Superior temporal gyrus (tissue), 1 donor: ENCODE measurements at regions not wholly inside any gene's neighbourhood (a gene's known extent, or its start where the extent isn't known, plus 50 kb on each side); places are given as distances from the start of the nearest gene placed in this dataset.
"Not testable (repeated sequence)": the region's sequence is repeated elsewhere in the genome, so short reads cannot be mapped to it uniquely, and the experiment has no call there.

Experiments used
- DNase-seq: peaks from one replicate; pipeline ENCODE4 v3.0.0-alpha.2; 2016; ENCODE audit errors: extremely low spot score

DNA sequence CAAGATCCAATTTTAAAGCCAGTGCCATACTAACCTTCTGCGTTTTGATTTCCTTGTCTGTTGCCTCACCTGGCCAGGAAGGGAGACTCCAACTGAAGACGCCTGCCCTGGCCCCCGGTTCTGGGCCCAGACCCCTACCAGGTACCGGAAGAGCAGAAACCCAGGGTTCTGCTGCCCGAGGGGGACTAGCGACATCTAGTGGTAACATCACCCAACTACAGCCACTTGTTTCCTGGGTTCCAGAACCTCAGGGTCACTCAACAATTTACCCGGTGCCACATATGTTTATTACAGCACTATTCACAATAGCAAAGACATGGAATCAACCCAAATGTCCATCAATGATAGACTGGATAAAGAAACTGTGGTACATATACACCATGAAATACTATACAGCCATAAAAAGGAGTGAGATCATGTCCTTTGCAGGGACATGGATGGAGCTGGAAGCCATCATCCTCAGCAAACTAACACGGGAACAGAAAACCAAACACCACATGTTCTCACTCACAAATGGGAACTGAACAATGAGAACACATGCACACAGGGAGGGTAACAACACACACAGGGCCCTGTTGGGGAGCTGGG lies 268.7 kb upstream of the IRX4 start:
- not testable (repeated sequence) for DNase-seq

DNA sequence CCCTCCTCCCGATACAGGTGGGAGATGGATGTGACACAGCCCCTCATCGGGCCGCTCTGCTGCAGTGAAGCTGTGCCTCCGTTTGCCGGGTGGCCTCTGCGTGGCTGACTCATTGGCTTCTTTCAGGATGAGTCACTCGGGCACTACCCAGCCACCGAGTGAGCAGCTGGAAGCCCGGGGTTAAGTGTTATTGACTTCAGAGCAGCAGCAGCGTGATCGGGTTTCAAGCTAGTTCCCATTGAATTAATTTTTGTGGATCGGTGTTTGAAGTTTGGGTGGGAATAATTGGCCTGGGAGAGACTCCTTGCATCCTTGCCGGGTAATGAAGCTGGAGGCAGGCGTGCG lies 266.4 kb upstream of the IRX4 start:
- no peak for DNase-seq

DNA sequence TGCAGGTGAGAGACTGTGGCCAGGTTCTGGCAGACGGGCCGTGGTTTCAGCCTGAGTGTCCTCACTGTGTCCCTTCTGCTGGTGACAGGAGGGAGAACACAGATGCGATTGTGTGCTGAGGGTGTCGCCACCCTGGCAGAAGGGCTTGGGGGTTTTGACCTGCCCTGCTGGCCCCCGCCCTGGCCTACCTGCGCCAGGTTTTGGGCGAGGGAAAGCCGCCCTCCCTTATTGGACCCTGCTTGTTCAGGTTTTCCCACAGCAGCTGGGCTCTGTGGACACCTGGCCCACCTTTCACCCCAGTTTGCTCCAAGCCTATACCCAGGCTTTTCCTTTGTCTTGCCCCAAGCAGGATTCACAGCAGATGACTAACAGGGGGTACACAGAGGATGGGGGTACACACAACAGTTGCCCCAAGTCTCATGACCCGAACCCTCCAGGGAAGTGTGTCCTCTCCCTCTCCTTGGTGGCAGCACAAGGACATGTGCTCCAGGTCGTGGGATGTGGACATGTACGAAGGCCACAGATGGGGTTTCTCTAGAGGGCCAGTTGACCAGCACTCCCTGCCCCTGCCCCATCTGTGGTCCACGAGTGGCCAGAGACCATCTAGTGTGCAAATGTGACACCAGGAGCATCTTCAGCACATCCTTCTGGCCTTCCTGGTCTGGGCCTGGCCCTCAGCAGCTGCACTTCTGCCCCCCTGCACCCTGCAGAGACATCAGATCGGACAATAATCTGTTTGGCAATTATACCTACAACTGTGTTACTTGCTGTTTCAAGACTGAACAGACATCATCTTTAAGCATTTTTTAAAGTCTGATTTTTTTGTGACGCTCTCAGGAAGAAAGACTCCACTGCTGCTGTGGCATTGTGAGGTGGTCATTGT lies 265.8 kb upstream of the IRX4 start:
- no peak for DNase-seq

DNA sequence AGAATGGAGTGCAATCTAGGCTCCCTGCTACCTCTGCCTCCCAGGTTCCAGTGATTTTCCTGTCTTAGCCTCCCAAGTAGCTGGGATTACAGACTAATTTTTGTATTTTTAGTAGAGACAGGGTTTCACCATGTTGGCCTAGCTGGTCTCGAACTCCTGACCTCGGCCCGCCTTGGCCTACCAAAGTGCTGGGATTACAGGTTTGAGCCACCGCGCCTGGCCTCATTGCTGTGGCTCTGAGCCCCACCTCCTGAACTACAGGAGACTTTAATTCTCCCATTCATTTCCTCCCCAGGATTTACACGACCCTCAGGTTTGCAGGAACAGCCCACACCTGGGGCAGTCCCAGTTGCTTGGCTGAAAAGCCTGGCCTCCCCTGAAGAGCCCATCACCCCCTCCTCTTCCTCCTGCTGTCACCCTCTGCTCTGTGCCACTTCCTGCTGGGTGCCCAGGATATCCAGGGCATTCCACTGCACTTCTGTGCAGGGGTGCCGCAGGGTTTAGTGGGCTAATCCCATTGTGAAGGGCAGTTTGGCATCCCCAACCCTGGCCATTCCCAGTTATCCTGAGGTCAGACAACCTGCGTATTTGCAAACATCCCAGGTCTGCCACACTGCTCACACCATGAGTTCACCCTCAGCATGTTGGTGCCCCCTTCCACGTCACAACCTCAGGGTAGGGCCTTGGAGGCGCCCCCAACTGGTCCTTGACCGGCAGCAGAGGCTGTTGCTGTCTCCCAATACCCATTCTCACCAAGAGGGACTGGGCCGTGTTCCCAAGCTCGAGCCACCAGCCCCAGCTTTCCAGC lies 265.0 kb upstream of the IRX4 start:
- no peak for DNase-seq

DNA sequence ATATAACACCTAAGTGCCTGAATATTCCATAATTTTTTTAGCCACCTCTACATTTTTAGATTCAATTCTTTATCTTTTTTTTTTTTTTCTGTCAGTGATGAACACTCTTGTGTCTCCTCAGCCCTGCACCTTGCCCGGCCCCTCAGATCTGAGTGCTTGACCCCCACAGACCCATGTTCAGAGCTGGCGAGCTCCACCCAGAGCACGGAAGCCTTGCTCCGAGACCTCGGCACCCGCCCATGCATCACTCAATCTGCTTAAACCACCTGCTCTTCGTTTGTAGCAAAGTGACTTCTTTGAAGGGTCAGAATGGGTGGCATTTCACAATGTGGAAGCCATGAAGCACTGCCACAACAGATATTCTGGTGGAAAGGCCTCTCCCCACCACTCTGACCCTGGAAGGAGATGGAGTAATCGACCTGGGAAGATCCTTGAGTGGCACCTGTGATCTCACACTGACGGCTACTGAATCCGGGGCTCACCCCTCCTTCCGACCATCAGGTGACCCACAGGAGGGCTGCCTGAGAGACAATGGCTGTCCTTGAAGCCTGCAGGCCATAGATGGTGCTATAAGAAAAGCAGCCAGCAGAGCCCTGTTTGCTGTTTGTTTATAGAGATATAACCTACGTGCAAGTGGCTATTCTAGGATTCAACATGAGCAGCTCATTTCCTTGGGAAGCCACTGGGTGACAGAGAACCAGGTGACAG lies 261.1 kb upstream of the IRX4 start:
- DNase-seq: no peak

DNA sequence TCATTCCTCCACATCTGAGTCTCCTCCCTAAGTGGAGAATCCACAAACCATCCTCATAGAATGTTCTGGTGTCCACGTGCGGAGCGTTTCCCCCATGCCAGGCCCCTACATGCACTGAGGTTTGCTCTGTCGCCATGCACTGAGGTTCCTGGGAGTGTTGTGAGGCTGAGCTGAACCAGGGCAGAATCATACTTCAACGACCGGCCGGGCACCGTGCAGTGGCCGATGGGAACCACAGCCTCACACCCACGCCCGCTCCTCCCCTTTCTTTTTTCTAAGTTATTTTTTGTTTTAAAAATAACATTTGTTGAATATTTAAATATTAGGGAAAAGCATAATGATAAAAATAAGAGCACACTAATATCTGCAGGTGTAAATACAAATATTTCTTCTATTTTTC lies 260.4 kb upstream of the IRX4 start:
- no peak for DNase-seq

DNA sequence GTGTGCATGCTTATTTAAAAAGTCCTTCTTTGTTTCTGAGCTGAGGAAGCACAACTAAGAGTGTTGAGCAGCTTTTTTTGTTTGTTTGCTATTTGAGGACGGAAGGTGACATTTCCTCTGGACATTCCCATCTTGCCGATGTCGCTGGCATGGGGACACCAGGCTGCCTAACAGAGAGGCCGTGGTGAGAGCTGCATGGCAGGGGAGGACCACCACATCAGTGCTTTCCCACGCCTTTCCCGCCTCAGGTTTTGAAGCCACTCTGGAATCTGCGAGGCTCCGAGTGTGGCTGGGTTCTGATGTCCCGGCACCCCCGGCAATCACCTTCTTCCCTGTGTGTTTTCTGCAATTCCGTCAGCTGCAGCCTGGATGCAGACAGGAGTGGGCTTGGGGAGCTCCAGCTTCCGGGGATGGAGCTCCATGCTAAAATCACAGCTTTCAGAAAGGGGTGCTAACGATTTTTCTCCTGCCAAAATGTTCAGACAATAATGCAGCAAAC lies 259.8 kb upstream of the IRX4 start:
- no peak for DNase-seq

DNA sequence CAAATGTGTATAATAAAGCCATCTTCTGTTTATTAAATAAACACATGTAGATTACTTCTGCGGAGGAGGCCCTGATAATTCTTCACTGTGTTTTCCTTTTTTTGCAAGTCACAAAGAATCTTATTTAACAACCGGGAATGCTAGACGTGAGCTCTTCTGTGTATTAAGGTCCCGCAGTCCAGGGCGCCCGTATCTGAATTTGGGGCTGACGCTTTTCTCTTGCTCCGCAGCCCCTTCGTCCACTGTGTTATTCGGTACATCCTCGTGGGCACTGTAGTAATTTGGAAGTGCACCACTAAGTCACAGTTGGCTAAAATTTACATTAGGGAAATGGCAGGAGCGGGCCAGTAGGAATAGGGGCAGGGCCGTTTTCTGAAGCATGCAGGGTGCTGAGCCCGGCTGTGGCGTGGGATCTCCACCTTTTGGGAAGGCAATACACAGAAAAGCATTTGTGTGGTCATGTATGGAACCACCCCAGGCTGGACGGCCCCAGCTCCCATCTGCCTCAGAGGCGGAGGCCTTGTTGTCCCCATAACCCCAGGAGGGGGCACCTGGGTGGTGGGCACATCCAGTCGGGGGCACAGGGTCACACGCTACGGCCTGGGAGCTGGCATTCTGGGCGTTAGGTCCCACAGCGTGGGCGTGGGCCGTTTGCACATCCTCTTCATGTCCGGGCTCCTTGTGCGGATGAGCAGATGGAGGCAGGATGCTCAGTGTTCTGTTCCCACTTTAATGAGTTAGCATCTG lies 258.7 kb upstream of the IRX4 start:
- no peak for DNase-seq

DNA sequence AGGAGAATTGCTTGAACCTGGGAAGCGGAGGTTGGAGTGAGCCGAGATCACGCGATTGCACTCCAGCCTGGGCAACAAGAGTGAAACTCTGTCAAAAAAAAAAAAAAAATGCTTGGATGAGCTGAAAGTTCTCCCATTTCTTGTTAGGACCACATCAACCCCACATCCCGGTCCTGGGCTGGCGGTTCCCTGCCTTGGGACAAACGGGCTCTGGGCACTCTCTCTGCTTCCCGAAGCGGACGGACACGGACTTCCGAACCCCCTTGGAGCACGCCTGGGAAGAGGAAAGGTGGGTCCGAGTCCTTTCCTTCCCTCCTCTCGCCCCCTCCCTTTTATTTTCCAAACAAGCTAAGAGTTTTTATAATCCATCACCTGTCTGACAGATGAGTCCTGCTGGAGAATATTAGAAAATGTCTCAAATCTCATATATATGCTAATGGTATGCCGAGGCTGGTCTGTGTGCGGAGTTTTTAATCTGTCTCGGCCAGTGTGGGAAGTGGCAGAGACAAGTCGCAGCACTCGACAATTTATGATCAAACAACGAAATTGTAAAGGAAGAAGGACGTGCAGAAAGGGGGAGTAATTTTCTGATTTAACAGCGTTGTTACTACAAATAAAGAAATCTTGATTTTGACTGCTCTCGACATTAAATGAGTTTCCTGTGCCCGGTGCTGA lies 257.9 kb upstream of the IRX4 start:
- no peak for DNase-seq

DNA sequence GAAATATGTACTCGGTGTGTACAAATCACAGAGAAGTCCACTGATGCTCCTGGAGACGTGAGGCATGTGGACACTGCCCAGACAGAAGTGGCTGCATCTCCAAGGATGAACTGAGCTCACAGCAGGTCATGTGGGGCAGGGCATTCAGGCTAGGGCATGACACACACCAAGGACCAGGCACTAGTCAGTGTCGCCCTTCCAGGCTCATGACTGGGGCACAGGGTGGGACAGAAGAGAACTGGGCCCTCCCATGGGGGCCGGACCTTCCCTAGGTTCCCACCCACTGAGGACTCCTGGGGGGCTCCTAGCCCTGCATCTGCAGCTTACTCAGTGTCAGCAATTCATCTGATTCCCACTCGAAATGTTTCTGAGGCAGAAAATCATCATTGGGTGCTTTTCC lies 256.8 kb upstream of the IRX4 start:
- DNase-seq: no peak

DNA sequence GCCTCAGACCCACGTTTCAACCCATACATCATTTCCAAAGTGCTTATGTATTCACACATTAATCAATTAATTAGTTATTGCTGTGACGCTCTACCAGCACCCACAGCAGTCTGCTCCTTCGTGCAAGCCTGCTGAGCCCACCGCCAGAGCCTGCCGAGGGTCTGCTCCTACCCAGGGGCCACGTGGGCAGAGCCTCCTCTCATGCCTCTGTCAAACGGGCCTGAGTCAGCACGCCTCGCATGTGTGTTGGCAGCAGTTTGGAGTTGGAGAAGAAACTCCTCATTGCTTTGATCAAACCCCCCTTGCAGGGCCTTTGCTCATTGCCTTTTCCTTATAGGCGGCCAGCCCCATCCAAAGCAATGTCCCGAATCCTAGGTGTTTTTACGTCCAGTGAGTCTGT lies 256.2 kb upstream of the IRX4 start:
- no peak for DNase-seq

DNA sequence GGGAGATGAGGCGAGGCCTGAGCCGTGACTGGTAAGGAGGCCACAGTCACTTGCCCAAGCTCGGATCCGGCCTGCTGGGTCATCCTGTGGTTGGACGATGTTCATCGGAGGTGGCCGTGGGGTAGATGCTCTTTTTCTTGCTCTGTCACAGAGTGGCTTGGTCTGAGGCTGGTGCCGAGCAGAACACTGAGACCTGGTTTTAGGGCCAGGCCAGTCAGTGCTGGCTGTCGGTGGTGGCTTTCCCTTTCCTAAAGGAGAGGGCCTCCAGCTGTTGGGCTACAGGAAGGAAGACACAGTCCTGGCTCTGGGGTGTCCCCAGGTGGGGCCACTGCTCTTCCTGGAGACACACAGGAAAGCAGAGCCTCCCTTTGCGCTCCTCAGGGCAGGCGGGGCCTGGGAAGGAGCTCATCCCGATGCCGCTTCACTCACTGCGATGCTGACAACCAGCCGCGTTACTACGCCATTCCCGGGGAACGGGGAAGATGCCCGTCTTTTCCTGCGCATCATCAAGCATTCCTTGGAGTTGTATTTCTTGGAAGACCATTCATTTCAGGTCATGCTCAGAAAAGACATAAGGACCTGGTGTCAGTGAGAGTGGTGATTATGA lies 254.8 kb upstream of the IRX4 start:
- no peak for DNase-seq

DNA sequence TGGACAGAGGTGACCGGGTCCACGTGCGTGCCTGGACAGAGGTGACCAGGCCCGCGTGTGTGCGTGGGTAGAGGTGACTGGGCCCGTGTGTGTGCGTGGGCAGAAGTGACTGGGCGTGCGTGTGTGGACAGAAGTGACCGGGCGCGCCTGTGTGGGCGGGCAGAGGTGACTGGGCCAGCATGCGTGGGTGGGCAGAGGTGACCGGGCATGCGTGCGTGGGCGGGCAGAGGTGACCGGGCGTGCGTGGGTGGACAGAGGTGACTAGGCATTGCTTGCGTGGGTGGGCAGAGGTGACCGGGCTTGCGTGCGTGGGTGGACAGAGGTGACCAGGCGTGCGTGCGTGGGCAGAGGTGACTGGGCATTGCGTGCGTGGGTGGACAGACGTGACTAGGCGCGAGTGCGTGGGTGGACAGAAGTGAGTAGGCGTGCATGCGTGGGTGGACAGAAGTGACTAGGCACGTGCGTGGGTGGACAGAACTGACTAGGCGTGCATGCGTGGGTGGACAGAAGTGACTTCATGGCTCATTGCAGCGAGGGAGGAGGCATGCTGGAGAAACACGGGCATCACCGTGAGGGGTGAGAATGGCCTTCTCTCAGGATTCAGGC lies 254.1 kb upstream of the IRX4 start:
- DNase-seq: no peak

DNA sequence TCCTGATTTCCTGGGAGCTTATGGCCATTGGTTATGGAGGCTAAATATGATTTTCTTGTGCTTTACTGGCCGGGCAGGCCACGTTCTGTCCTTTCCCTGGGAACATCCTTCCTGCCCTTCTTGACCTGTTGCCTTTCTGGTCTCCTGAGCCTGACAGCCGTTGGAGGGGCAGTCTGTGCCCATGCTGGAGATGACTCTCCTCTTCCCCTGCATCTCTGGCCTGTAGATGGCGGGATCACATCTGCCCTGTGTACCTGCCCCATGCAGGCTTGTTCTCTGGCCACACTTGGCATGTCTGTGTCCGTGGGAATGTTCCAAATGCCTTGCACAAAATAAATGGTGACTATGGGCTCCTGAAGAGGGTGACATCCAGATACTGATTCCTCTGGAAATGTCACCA lies 253.1 kb upstream of the IRX4 start:
- DNase-seq: no peak

DNA sequence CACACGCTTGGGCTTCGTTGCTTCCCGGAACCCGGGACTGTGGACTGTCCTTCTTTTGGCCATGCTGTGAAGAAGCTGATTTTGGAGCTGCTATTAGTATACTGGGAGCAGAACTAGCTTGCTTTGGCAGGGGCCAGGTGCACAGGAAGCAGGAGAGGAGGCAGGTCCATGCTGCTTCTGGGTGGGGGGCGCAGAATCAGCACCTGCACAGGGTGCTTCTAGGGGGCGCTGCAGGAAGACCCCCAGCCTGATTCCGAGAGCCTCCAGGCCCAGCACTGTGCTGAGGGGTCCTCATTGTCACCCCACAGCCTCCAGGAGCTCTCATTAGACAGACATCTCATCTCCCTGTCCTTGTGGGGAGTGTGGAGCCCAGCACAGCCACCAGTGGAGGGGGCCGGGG lies 252.6 kb upstream of the IRX4 start:
- no peak for DNase-seq

DNA sequence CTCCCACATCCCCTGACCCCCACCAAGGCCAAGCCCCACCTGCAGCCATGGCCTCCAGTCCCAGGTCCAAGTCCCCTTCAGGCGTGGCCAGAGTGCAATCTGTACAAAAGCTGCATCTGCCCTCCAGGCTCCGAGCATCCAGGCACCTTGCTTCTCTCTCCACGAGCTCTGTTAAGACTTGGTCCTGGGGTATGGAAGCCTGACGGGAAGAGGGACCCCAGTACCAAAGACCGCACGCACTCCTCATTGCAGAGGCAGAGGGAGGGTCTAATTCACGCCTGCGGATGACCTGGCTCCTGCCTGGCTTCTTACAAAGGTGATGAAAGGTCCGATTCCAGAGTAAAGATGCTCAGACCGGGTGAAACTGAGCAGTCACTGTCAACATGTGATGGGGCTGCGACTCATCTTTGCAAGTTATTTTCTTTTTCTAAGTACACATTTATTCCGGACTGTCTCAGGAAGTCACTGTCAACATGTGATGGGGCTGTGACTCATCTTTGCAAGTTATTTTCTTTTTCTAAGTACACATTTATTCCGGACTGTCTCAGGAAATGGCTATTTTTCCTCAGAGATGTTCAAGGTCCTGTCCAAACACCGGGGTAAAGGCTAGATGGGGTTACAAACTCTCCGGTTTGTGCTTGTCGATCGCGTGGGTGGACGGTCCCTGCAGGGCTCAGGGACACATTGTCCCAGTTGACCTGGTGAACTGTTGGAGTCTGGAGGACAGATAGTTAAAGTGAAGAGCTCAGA lies 252.0 kb upstream of the IRX4 start:
- no peak for DNase-seq

DNA sequence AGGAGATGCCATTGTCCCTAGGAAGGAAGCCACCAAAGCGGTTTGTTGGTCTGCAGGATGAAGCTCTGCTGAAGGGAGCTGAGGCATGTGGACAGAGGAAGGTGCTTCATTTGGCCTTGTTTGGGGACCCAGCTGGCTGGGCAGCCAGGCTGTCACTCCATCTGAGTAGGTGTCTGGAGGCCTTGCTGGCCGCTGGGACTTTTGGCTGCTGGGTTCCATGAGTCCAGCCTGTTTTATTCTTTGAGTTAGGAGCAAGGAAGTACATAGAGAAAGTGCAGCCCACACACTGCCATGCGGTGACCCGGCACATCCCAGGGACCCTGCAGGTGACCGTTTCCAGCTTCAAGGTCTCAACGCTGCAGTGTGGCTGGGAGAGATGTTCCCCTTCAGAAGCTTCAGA lies 251.2 kb upstream of the IRX4 start:
- no peak for DNase-seq

DNA sequence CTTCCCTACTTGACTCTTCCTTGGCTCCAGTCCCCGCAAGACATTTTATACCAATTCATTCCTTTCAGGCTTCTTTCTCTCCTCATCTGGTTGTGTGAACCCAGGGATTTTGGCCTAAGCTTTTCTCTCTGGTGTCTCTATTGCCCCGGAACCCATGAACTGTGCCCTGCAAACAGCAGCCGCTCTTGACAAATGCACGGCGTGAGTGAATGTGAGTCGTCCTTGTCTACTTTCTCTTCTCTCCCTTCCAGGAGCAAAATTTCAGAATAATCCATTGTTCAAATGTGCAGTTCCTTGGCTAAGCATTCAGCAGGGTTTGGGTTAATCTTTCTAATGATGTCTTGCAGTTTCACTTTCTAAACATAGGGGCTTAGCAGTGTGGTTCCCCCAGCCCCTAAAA lies 250.4 kb upstream of the IRX4 start:
- DNase-seq: no peak

DNA sequence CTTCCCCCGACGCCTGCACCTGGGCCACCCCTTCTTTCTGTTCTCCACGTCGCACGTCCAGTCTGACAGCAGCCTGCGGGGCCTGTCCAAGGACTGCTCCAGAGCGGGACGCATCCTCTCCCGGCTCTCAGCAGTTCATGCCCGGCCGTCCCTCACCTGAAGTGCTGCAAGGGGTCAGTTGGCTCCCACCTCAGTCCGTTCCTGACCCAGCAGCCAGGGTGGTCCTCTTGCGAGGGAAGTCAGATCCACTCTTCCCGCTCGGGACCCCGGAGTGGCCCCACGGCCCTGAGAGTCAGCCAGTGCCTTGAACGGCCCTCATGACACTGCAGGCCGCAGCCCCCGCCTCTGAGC lies 249.7 kb upstream of the IRX4 start:
- no peak for DNase-seq
